IMR-90 (cell line): ENCODE measurements at regions not wholly inside any gene's neighbourhood (a gene's known extent, or its start where the extent isn't known, plus 50 kb on each side); places are given as distances from the start of the nearest gene placed in this dataset.

Source experiments
- BHLHE40 ChIP-seq: fragments of 150-350 bp; IDR thresholded peaks from 2 replicates; pipeline ENCODE4 v1.6.1; 2016; ENCODE audit warnings: mild to moderate bottlenecking, low read depth, low read length
- CEBPB ChIP-seq: IDR thresholded peaks from 2 replicates; pipeline ENCODE4 v1.6.1; 2012; ENCODE audit warnings: low read depth, low read length, improper control_type of control experiment
- CHD1 ChIP-seq: IDR thresholded peaks from 2 replicates; pipeline ENCODE4 v1.6.1; 2012; ENCODE audit warnings: low read depth, low read length, improper control_type of control experiment
- CTCF ChIP-seq: conservative IDR thresholded peaks from 2 replicates; pipeline ENCODE4 v1.5.1; 2012; ENCODE audit warnings: mild to moderate bottlenecking, low read depth, low read length, improper control_type of control experiment
- ELK1 ChIP-seq: fragments of 150-350 bp; IDR thresholded peaks from 2 replicates; pipeline ENCODE4 v1.6.1; 2016; ENCODE audit warnings: low read depth, mild to moderate bottlenecking, low read length, moderate library complexity, borderline replicate concordance
- FOS ChIP-seq: fragments of 150-350 bp; IDR thresholded peaks from 2 replicates; pipeline ENCODE4 v1.6.1; 2016; ENCODE audit warnings: low read depth, low read length
- MAFK ChIP-seq: IDR thresholded peaks from 2 replicates; pipeline ENCODE4 v1.6.1; 2012; ENCODE audit warnings: low read depth, low read length, improper control_type of control experiment
- NFE2L2 ChIP-seq: fragments of 150-350 bp; IDR thresholded peaks from 2 replicates; pipeline ENCODE4 v1.6.1; 2016; ENCODE audit warnings: low read depth, mild to moderate bottlenecking, low read length
- POLR2A ChIP-seq: IDR thresholded peaks from 2 replicates; pipeline ENCODE4 v1.6.1; 2012; ENCODE audit warnings: mild to moderate bottlenecking, low read depth, low read length
- RAD21 ChIP-seq: IDR thresholded peaks from 2 replicates; pipeline ENCODE4 v1.6.1; 2012; ENCODE audit warnings: low read length, improper control_type of control experiment
- RCOR1 ChIP-seq: IDR thresholded peaks from 2 replicates; pipeline ENCODE4 v1.6.1; 2012; ENCODE audit warnings: mild to moderate bottlenecking, low read length, improper control_type of control experiment; ENCODE audit not compliant: insufficient replicate concordance
- SMC3 ChIP-seq: fragments of 150-350 bp; IDR thresholded peaks from 2 replicates; pipeline ENCODE4 v1.6.1; 2016; ENCODE audit warnings: low read depth, mild to moderate bottlenecking, antibody characterized with exemption, low read length, moderate library complexity
- TF ChIP-seq, protein P1 (sequence below): fragments of 150-350 bp; IDR thresholded peaks from 2 replicates; pipeline ENCODE4 v1.6.1; 2017; ENCODE audit warnings: mild to moderate bottlenecking, antibody characterized with exemption, low read length, low read depth

DNA sequence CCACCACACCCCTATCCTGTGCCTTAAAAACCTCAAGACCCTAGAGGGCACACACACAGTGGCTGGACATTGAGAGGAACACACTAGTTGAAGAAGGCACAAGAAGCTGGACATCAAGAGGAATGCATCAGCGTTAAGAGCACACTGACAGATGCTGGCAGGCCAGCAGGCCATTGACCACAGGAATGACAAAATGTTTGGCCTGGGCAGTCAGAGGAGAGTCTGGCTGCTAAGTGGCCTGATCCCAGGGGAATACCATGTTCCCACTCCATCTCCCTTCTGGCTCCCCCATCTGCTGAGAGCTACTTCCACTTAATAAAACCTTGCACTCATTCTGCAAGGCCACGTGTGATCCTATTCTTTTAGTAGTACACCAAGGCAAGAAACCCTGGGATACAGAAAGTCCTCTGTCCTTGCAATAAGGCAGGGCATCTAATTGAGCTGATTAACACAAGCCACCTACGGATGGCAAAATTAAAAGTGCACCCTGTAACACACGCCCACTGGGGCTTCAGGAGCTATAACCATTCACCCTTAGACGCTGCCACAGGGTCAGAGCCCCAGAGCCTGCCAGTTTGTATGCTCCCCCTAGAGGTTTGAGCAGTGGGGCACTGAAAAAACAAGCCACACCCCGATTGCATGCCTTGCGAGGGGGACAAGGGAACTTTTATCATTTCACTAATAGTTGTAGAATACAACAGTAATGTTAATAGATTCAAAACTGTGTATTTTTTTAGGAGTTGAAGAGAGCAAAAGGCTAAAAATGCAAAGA is 1216.1 kb upstream of the NCAM2 start:
- TF ChIP-seq CTCF = no peak
- no peak for TF ChIP-seq BHLHE40
- TF ChIP-seq MAFK = no peak
- no peak for TF ChIP-seq SMC3
- no peak for TF ChIP-seq NFE2L2
- TF ChIP-seq CHD1 = no peak
- no peak for TF ChIP-seq POLR2A
- TF ChIP-seq, protein P1, sequence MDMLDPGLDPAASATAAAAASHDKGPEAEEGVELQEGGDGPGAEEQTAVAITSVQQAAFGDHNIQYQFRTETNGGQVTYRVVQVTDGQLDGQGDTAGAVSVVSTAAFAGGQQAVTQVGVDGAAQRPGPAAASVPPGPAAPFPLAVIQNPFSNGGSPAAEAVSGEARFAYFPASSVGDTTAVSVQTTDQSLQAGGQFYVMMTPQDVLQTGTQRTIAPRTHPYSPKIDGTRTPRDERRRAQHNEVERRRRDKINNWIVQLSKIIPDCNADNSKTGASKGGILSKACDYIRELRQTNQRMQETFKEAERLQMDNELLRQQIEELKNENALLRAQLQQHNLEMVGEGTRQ = no peak
- TF ChIP-seq ELK1 = no peak
- TF ChIP-seq RCOR1 = no peak
- TF ChIP-seq FOS = no peak
- TF ChIP-seq RAD21 = no peak
- TF ChIP-seq CEBPB = no peak
